ENCODE measurements at regions not wholly inside any gene's neighbourhood (a gene's known extent, or its start where the extent isn't known, plus 50 kb on each side); places are given as distances from the start of the nearest gene placed in this dataset.

DNA sequence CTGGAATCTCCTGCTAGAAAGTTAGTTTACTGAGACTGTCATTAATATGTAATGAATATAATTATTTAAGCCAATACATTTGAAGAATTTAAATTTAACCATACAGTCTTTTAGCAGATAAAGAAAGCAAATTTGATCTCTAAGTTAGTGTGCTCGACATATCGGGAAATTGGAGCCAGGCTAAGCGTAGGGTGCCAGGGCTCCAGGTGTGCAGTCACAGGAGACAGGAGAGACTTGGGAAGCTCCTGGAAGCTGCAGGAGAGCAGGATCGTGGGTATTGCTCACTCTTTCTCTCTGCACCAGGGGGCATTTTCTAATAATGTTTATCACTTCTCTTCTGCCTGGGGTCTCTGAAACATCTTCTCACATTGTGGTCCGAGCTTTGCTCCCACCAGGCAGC is 342.0 kb upstream of the ANKRD30A start:
- intact Hi-C loops (cut with DNase I), result no loop called here
- H3K9me3 ChIP-seq, result no peaks in the 10 kb centered on the region
- H3K4me3 ChIP-seq, result no peak overlapping the region
- no peaks in the 10 kb centered on the region for H3K27me3 ChIP-seq
- TF ChIP-seq, protein P1, sequence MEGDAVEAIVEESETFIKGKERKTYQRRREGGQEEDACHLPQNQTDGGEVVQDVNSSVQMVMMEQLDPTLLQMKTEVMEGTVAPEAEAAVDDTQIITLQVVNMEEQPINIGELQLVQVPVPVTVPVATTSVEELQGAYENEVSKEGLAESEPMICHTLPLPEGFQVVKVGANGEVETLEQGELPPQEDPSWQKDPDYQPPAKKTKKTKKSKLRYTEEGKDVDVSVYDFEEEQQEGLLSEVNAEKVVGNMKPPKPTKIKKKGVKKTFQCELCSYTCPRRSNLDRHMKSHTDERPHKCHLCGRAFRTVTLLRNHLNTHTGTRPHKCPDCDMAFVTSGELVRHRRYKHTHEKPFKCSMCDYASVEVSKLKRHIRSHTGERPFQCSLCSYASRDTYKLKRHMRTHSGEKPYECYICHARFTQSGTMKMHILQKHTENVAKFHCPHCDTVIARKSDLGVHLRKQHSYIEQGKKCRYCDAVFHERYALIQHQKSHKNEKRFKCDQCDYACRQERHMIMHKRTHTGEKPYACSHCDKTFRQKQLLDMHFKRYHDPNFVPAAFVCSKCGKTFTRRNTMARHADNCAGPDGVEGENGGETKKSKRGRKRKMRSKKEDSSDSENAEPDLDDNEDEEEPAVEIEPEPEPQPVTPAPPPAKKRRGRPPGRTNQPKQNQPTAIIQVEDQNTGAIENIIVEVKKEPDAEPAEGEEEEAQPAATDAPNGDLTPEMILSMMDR (IDR thresholded peaks at IDR 0.05), result no peak
- ATAC-seq (no peak), DNase-seq (no peak)
- H3K4me1 ChIP-seq, result peaks cover 0 to 6% (median 0%) of the 10 kb centered on the region in 9 donors
- no peaks in the 10 kb centered on the region for H3K36me3 ChIP-seq
- 62 to 72% methylated on average over 5 of the region's 5 CpGs for WGBS, 2 donors
- H3K27ac ChIP-seq, result no peak overlapping the region

- peaks cover 0 to 6% (median 0%) of the 10 kb centered on the region in 9 donors for H3K4me1 ChIP-seq
- H3K36me3 ChIP-seq, result no peaks in the 10 kb centered on the region
- ATAC-seq (peak in 7 of 8 donors; percentile 50 to 91 (median 88)), DNase-seq (no peak)
- no peaks in the 10 kb centered on the region for H3K27me3 ChIP-seq
- no peak overlapping the region for H3K4me3 ChIP-seq
- H3K9me3 ChIP-seq, result no peaks in the 10 kb centered on the region
- 38 to 39% methylated on average over 5 of the region's 5 CpGs for WGBS, 2 donors
- peak overlapping the region in 5 of 10 donors; percentile 1 to 30 (median 9) for H3K27ac ChIP-seq
- intact Hi-C loops (cut with DNase I), result loop anchor here in 1 of 10 donors (2.0 kb wide), 1 partner anchor 1147 kb away; no protein-coding TSS in a partner anchor
- TF ChIP-seq, protein P1 (IDR thresholded peaks at IDR 0.05), result no peak
Observed at GRCh38 chr10:36781570-36781969, 343.8 kb upstream of the ANKRD30A start.

DNA sequence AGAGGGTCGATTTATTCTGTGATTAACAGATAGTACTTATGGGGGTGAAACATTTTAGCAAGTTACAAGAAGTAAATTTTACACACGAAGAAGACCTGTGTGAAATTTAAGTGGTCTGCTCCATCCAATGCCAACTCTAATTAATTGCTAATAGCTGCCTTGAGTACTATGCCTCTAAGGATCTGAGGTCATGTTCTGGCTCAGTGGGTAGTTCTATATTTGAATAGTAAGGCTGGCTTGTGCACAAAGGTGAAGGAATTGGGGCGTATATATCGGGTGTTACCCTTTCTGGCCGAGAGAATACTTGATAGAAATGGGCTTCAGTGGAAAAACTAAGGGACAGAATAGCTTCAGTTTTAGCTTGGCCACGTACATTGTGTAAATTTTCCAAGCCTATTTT is 345.2 kb upstream of the ANKRD30A start:
- ATAC-seq (no peak), DNase-seq (no peak)
- TF ChIP-seq, protein P1 (IDR thresholded peaks at IDR 0.05), result no peak
- Histone ChIP-seq H3K4me3 (no peak overlapping the region), H3K9me3 (no peaks in the 10 kb centered on the region), H3K27ac (peak overlapping the region in 1 of 10 donors; percentile 6), H3K27me3 (no peaks in the 10 kb centered on the region), H3K4me1 (peaks cover 0 to 6% (median 0%) of the 10 kb centered on the region in 9 donors), H3K36me3 (no peaks in the 10 kb centered on the region)
- WGBS, 2 donors, result 51 to 59% methylated on average over 6 of the region's 6 CpGs
- intact Hi-C loops (cut with DNase I), result loop anchor here in 1 of 10 donors (2.0 kb wide), 1 partner anchor 1145 kb away; no protein-coding TSS in a partner anchor

- TF ChIP-seq, protein P1 (IDR thresholded peaks at IDR 0.05), result peak; percentile 55 to 88 (median 82)
- no peaks in the 10 kb centered on the region for H3K9me3 ChIP-seq
- intact Hi-C loops (cut with DNase I), result loop anchor here in 9 of 10 donors (1.0 to 5.0 kb wide), 5 partner anchors 1137 to 1145 kb away; partner anchors contain the start of gene FZD8 (in 1 of the 9)
- WGBS, 2 donors, result 2 to 3% methylated on average over 2 of the region's 2 CpGs
- peak; percentile 83 to 92 (median 90) for ATAC-seq
- peaks cover 0 to 6% (median 0%) of the 10 kb centered on the region in 9 donors for H3K4me1 ChIP-seq
- no peak overlapping the region for H3K4me3 ChIP-seq
- H3K27ac ChIP-seq, result no peak overlapping the region
- H3K27me3 ChIP-seq, result no peaks in the 10 kb centered on the region
- peak in 1 of 2 donors; percentile 41 for DNase-seq
- H3K36me3 ChIP-seq, result no peaks in the 10 kb centered on the region
Observed at GRCh38 chr10:36779238-36779846, 346.1 kb upstream of the ANKRD30A start.

Data from heart right ventricle (tissue), 16 donors.